ENCODE measurements at regions not wholly inside any gene's neighbourhood (a gene's known extent, or its start where the extent isn't known, plus 50 kb on each side); places are given as distances from the start of the nearest gene placed in this dataset.

GRCh38 chr7:130886438-130887135 is 152.6 kb upstream of the KLF14 start:
- POLR2A ChIA-PET = no interaction called here
- CTCF ChIA-PET = interaction anchor here (1.2 to 9.6 kb wide), 5 partner anchors 9 to 96 kb away, joined by 3 to 116 read pairs (median 4); no protein-coding TSS in a partner anchor
- DNase-seq (ENCODE audit: extremely low spot score) = no peak
- TF ChIP-seq, protein P1, sequence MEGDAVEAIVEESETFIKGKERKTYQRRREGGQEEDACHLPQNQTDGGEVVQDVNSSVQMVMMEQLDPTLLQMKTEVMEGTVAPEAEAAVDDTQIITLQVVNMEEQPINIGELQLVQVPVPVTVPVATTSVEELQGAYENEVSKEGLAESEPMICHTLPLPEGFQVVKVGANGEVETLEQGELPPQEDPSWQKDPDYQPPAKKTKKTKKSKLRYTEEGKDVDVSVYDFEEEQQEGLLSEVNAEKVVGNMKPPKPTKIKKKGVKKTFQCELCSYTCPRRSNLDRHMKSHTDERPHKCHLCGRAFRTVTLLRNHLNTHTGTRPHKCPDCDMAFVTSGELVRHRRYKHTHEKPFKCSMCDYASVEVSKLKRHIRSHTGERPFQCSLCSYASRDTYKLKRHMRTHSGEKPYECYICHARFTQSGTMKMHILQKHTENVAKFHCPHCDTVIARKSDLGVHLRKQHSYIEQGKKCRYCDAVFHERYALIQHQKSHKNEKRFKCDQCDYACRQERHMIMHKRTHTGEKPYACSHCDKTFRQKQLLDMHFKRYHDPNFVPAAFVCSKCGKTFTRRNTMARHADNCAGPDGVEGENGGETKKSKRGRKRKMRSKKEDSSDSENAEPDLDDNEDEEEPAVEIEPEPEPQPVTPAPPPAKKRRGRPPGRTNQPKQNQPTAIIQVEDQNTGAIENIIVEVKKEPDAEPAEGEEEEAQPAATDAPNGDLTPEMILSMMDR (IDR thresholded peaks at IDR 0.05; ENCODE audit: control extremely low read depth, extremely low read depth, low read depth, missing control alignments) = no peak

DNA sequence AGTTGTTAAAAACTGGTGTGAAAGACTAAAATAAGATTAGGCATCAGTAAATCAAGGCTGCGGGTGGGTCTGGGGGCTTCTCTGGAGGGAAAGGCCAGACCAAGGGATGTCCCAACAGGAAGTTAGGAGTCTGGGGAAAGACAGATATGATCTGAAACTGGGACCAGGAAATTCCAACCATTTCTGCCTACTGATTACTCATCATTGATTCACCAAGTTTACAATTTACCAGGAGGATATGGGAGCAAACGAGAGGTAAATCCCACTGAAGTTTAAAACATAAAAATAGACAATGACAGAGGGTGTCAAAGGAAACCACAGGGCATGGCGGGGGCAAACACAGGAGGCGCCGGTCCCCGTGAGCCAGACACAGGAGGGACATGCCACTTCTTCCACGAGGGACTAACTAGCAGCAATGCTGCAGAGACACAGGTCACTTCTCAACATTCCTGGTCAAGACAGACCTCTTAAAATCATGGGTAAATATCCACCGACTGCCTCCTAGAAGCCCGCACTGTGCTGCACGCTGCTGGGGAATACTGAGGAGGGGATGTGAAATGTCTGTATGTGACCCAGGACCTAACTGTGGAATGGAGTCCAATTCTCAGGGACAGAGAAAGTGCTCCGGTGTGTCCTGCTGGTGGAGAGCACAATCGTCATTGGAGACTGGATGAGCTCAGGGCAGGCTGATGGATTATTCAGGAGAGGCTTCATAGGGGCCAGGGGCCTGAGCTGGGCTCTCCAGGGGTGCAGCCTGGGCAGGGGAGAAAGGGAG is 153.4 kb upstream of the KLF14 start:
- TF ChIP-seq, protein P1 (IDR thresholded peaks at IDR 0.05; ENCODE audit: control extremely low read depth, extremely low read depth, low read depth, missing control alignments) = no peak
- DNase-seq (ENCODE audit: extremely low spot score) = no peak
- ChIA-PET CTCF (interaction anchor here (1.2 to 9.6 kb wide), 3 partner anchors 9 to 13 kb away, joined by 3 to 116 read pairs (median 46); no protein-coding TSS in a partner anchor), POLR2A (no interaction called here)

- ChIA-PET CTCF (interaction anchor here (0.9 to 9.6 kb wide), 4 partner anchors 9 to 56 kb away, joined by 3 to 116 read pairs (median 27); no protein-coding TSS in a partner anchor), POLR2A (no interaction called here)
- TF ChIP-seq, protein P1 (IDR thresholded peaks at IDR 0.05; ENCODE audit: control extremely low read depth, extremely low read depth, low read depth, missing control alignments) = no peak
Measured at GRCh38 chr7:130887957-130888371, 154.0 kb upstream of the KLF14 start.

GRCh38 chr7:130888468-130888867 is 154.5 kb upstream of the KLF14 start:
- POLR2A ChIA-PET = no interaction called here
- TF ChIP-seq, protein P1 (IDR thresholded peaks at IDR 0.05; ENCODE audit: control extremely low read depth, extremely low read depth, low read depth, missing control alignments) = no peak
- no peak for DNase-seq (ENCODE audit: extremely low spot score)
- CTCF ChIA-PET = interaction anchor here (0.9 to 9.6 kb wide), 5 partner anchors 8 to 152 kb away, joined by 3 to 116 read pairs (median 8); no protein-coding TSS in a partner anchor

More at GRCh38 chr7:130887957-130888371, 154.0 kb upstream of the KLF14 start:
- DNase-seq (ENCODE audit: extremely low spot score) = no peak

DNA sequence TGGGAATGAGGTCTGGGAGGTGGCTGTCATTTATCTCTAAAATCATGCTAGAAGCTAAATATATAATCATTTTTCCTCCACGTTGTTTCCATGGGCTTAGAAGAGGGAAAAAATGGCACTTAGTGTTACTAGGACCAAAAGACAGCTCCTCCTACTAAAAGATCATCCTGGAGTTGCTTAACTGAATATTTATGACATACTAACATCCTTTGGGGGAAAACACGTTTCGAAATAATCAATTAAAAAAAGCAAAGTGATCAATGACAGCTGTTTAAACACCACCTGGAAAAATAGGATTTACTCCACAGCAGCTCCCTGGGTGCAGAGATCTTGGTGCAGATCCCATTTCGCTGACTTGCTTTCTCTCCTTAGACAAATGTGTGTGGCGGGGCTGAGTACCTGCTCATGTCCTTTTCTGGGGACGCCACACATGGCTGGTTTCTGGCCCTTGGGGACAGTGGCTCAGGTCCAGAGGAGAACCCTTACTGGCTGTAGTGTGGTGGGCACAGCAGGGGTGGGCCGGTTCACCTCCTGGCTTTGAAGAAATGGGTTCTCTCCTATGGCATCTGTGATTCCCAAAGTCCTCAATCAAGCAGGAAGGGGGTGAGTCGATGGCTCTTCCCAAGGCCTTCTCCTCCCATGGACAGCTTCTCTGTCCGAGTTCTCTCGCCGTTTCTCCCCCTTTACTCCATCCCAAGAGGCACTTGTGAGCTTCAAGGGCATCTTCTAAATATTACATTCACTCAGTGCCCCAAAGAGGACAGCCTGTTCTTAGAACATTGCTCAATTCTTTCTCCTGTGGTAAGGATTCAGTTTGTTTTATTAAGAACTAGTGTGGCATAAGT is 156.4 kb upstream of the KLF14 start:
- CTCF ChIA-PET = interaction anchor here (1.7 to 6.3 kb wide), 4 partner anchors 13 to 150 kb away, joined by 5 to 46 read pairs (median 8); no protein-coding TSS in a partner anchor
- DNase-seq (ENCODE audit: extremely low spot score) = no peak
- POLR2A ChIA-PET = interaction anchor here (0.7 kb wide), 1 partner anchor 10 kb away, joined by 5 read pairs; no protein-coding TSS in a partner anchor
- TF ChIP-seq, protein P1 (IDR thresholded peaks at IDR 0.05; ENCODE audit: control extremely low read depth, extremely low read depth, low read depth, missing control alignments) = no peak
